H4 (cell line): ENCODE measurements at regions not wholly inside any gene's neighbourhood (a gene's known extent, or its start where the extent isn't known, plus 50 kb on each side); places are given as distances from the start of the nearest gene placed in this dataset.
"Not testable (repeated sequence)": the region's sequence is repeated elsewhere in the genome, so short reads cannot be mapped to it uniquely, and the experiment has no call there.

Source experiments
- DNase-seq: peaks from one replicate; pipeline ENCODE4 v3.0.0-alpha.2; 2015; ENCODE audit warnings: low spot score

DNA sequence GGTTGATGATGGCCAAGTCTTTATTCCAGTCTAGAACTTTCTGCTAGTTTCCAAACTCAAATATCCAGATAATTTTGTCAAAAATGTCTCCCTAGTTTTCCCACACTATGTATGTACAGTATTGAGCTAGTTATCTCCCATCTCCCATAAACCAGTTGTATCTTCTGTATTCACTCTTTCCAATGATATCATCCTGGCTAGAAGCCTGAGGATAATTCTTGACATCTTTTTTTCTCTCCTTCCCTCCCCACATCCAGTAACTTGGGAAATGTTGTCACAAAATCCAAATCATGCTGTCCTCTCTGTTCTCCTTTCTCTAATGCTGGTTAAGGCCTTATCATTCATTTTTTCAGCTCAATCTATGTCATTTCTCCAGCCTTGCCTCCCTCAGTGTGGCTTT is 553.8 kb upstream of the FANCL start:
- no peak for DNase-seq

- DNase-seq = no peak
These were observed 553.0 kb upstream of the FANCL start for GRCh38 chr2:58794103-58794502.

GRCh38 chr2:58788402-58788801 is 547.3 kb upstream of the FANCL start:
- no peak for DNase-seq

- DNase-seq = no peak
These were observed 529.7 kb upstream of the FANCL start for GRCh38 chr2:58770846-58771245.

GRCh38 chr2:58769864-58770234 is 528.7 kb upstream of the FANCL start:
- DNase-seq = no peak

GRCh38 chr2:58769111-58769863 is 528.2 kb upstream of the FANCL start:
- DNase-seq = no peak

- no peak for DNase-seq
These were observed 527.6 kb upstream of the FANCL start for GRCh38 chr2:58768715-58769080.

DNA sequence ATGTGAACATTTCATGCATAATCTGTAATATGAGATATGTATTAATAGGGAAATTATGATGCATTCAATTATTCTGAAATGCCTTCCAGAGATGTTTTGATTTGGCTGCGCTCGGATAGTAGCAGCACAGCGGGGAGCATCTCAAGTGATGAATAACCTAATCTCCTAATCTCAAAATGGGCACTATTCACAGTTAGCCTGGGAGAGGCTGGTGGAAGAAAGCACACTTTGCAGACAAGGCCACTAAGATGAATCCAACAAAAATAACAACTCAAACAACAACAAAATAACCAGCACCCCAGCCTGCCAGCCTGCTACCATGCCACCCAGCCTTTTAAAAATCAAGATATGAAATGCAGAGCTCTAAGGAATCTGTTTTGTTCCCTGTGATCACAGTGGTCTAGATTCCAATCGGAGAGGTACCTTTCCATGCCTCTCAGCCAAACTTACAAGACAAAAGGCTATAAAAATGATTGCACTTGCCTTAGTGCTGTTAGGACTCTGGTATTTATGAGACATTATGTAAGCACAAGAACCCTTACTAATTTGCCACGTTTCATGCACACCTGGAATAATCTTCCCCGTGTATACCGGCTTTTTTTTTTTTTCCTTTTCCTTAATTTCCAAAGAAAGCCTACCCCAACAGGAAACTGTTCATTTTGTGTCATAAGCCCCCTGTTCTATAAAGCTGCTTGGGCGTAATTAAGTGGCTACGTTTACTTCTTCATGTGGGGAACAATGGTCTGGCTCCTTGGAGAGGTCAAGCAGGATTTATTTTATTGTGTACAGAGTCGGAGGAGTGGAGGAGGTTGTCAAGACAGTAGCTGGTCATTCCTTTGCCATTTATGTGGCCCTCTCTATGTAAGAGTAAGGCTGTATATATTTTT is 526.9 kb upstream of the FANCL start:
- no peak for DNase-seq

- no peak for DNase-seq
These were observed 523.4 kb upstream of the FANCL start for GRCh38 chr2:58764338-58765104.

GRCh38 chr2:58762176-58762781 is 521.2 kb upstream of the FANCL start:
- DNase-seq = peak; percentile 78

DNA sequence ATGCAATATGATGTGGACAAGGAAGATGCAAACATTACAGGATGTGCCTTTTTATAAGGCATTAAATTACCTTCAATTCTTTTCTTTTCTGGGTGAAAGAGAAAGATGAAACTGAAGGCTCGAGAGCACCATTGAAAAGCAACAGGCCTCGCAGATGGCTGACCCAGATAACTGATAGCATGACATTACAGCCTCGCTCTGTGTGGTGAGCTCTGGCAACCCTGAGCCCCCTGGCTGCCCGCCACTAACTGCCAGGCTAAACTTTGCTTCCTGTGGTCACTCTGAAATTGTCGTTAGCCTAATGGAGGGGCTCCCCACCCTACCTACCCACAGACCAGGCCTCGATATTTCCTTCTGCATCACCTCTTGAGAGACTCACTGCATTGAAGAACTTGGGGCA is 516.8 kb upstream of the FANCL start:
- DNase-seq = no peak

DNA sequence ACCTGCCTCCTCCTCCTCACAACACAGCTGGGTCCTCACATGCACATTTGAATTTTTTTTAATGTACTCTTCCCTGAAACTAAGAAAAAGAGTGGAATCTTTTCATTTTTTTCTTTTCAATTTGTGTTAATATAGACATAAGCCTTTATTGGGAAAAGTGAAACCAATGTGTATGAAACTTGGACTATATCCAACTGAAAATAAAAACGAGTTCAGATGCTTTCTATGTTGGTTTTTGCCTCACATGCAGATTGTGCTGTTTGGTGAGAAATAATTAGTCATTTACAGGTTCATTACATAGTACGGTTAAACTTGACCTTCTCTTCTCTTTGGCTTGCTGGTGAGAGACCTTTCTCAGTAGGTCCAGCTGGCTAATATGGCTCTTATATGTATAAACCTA is 515.2 kb upstream of the FANCL start:
- no peak for DNase-seq

- DNase-seq = not testable (repeated sequence)
These were observed 511.4 kb upstream of the FANCL start for GRCh38 chr2:58752507-58752906.

GRCh38 chr2:58751676-58752075 is 510.6 kb upstream of the FANCL start:
- DNase-seq = not testable (repeated sequence)

DNA sequence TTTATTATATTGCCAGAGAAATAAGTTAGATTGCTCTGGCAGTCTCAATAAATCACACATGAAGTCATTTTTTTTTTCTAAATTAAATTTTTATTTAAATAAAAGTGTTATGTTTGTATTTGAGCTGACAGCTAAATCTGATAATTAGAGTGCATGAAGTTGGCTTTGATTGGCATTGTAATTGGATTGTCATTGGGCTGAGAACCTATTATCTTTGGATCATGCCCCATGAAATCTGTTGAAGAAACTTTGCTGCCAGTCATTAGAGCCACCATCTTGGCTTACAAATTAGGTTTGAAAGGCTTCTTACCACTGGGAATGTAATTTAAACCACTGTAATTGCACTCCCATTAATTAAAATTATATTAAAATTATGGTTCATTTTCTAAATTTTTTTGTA is 507.9 kb upstream of the FANCL start:
- DNase-seq = no peak

DNA sequence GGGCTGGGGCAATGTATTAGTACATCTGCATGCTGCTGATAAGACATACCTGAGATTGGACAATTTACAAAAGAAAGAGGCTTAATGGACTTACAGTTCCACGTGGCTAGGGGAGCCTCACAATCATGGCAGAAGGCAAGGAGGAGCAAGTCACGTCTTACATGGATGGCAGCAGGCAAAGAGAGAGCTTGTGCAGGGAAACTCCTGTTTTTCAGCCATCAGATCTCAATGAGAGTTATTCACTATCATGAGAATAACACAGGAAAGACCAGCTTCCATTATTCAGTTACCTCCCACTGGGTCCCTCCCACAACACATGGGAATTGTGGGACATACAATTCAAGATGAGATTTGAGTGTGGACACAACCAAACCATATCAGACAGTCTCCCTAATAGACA is 504.2 kb upstream of the FANCL start:
- not testable (repeated sequence) for DNase-seq

GRCh38 chr2:58740426-58740825 is 499.3 kb upstream of the FANCL start:
- no peak for DNase-seq

- DNase-seq = no peak
These were observed 497.9 kb upstream of the FANCL start for GRCh38 chr2:58739033-58739432.

- DNase-seq = peak; percentile 39
These were observed 493.2 kb upstream of the FANCL start for GRCh38 chr2:58734365-58734764.

DNA sequence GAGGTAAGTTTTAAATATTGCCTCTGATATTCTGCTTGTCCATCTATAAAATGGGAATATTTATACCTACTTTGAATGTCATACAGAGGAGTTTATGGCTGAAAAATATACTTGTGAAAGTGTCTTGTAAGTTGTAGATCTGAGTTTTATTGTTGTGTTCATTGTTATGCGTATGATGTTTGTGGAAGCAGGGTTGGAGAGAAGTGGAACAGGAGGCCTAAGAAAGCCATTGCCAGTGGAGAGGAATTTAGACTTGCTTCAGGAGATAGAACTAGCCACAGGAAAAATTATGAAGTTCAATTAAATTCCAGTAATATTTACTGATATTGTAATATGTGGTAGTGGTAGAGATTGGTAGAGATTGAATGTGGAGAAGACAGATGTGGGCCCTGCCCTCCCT is 491.9 kb upstream of the FANCL start:
- DNase-seq = no peak

- no peak for DNase-seq
These were observed 490.4 kb upstream of the FANCL start for GRCh38 chr2:58731488-58731869.
